ENCODE measurements at regions not wholly inside any gene's neighbourhood (a gene's known extent, or its start where the extent isn't known, plus 50 kb on each side); places are given as distances from the start of the nearest gene placed in this dataset.

DNA sequence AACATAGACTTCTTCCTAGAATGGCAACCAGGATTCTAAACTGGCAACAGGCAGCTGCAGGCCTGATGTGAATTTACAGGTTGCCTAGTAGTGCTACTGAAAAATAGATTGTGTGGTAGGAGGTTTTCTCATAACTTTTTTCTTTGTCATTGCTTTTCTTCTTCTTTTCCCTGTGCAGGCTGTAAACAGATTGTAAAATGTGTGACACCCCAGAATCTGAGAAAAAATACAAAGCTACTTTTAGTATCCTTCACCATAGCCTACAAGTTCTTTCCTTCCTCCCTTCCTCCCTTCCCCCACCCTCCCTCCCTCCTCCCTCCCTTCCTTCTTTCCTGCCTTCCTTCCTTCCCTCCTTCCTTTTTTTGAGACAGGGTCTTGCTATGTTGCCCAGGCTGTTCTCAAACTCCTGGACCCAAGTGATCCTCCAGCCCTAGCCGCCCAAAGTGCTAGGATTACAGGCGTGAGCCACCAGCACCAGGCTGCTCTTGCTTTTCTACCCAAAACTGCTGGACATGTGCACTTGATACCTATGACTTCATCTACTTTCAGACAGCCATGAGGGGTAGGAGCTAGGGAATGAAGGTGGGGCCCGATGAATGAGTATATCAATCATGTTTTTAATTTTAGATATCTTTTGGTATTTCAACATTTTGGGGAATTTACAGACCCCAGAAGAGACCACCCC, 114.2 kb upstream of the EEA1 start:
- no peak for DNase-seq (ENCODE audit: low read depth)

DNA sequence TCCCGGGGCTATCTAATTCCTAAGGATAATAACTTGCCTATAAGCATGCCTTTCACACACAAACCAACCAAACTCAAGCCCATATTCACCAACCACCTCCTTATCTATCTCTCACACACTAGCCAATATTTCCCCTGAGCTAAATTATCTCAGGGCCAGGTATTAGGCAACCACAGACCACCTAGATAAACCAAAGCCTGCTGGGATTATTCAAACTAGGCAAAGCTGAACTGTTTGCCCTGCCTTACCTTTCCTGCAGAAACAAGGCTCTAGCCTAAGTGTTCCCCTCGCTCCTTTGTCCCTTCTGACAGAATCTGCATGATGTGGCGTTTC, 114.7 kb upstream of the EEA1 start:
- DNase-seq (ENCODE audit: low read depth), result no peak

DNA sequence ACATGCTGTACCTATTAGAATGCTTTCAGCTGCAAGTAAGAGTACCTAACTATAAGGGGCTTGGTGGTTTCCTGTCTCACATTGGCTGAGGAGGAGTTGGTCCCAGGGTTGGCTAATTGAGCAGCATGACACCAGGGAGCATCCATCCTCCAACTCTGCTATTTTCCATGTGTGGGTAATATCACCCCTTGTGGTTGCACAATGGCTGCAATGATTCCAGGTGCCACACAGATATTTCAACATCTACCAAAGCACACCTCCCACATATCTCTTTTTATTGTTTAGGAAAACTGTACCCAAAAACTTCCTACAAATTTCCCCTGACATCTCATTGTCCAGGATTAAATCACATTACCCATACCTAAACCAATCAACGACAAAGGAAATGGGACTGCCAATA, 118.0 kb upstream of the EEA1 start:
- DNase-seq (ENCODE audit: low read depth), result no peak

DNA sequence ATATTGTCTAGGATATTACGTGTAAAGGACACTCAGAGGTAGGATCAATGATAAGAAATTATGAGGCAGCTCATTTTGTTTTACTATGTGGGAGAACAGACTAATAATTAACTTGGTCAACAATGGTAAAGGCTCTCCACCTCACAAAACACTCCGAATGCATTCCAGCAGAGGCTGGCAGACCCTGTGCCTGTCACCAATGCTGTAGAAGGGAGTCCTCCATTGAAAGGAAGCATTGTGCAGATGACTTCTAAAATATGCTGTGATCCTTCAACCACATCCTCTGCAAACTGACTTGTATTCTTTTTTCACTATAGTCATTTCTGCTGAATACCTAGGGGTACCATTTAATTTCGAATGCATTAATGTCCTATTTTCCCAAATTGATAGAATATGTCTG, 119.6 kb upstream of the EEA1 start:
- DNase-seq (ENCODE audit: low read depth), result no peak

DNA sequence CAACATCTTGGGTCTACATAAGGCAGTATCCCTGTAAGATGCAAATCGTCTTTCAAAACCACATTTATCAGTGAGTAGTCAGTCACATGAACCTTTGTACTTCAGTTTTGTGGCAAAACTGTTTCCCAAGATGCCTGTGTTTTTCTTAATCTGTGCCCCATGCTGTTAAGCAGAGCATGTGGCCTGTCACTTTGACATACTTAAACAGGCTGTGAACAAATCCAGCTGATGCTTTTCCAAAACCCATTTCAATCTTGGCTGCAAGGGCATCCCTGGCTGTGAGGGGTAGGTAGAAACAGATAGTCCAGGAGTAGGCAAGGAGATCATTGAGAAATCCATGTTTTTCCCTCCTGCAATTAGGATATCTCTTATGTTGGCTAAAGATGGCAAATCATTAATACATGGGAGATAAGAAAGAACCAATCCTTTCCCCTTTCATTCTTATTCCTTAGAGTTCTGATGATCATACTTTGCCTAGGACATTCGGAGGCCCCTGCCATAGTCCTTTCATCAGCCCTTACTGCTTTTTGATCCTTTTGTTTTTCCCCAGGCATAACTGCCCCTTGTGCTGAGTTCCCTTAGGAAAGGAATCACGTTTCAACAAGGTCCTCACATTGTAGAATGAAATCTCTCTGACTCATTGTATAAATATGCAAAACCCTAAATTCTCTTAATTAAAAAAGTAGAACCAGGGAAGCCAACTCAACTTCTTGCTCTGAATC, 121.1 kb upstream of the EEA1 start:
- no peak for DNase-seq (ENCODE audit: low read depth)

DNA sequence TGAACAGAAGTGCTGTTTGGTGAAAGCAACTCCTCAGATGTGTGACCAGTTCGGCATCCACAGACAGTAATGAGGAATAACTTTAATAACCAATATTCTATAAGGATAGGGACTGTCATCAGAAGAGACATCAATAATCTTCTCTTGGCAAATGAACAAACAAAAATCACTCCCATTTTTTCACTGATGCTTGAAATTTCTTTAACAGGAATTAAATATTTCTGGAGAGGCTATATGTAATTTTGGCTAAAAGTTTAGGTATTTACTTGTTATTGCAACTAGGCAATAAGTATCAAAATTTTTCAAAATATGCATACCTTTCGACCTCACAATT, 121.6 kb upstream of the EEA1 start:
- no peak for DNase-seq (ENCODE audit: low read depth)

DNA sequence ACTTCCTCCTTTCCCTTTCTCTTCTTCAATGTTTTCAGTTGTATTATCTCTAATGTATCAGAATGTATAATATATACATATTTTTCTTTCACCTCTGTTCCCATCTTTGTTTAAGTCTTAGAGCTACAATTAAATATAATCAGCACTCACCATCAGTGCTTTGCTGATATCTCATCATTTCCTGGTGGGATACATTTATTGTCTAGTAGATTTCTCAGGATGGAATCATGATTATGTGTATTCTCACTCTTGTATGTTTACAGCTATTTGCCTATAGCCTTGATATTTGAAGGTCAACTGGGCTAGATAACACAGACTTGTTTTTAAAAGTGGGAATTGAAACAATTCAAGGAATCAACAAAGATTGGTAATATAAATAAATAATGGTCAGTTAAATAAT, 124.9 kb upstream of the EEA1 start:
- DNase-seq (ENCODE audit: low read depth), result no peak

DNA sequence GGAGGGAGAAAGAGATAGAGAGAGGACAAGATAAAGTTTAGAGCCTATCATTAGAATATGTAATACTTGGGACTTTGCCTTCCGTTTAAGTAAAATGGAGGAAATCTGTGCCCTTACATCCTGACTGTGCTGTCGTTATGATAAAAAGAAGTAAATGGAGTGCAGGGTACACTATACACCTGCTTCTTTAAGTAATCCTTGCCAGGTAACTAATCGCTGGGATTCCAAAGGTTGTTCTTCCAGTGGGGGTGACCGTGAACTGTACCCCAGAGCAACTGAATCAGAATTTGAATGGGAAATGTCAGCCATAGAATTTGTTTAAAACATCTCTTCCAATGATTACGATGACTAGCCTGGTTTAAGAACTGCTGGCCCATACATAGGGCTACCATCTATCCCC, 126.1 kb upstream of the EEA1 start:
- DNase-seq (ENCODE audit: low read depth), result no peak

DNA sequence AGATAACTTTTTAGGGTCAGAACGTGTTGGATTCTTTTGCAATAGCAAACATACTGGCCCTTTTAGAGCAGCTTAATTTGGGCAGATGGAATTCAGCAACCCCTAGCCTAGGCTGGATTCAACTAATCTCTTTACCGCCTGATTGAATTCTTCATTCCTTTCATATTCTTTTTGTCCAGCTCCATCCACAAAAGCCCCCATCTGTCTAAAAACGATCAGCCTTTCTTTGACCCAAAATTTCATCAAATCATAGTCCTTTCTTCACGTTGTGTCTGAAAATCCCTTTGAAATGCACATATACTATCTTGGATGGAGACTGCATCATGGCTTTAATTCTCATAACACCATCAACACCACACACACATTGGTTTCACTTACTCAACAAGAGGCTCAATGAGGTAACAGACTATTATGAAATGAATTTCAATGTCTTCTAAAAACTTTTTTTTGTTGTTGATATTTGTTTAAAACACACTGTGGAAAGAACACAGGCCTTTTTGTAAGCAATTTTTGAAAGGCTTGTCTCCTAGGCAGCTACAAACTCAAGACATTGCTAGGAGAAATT, 128.0 kb upstream of the EEA1 start:
- DNase-seq (ENCODE audit: low read depth), result no peak

DNA sequence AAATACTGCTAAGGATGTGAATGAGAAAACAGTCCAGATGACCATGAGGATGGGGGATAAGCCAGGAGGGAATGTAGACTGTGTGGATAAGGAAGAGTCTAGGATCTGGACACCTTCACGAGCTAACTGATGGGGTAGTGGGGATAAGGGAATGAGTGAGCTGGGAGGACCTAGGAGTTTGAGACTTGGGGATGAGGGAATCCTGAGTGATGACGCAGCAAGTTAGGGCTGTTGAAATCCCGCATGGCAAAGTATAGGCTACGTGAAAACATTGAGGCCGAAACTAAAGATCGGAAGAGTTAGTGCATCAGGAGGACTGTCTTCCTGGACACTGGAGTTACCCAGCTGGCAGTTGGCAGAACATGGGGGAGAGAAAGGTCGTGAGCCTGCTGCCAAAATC, 129.2 kb upstream of the EEA1 start:
- no peak for DNase-seq (ENCODE audit: low read depth)

DNA sequence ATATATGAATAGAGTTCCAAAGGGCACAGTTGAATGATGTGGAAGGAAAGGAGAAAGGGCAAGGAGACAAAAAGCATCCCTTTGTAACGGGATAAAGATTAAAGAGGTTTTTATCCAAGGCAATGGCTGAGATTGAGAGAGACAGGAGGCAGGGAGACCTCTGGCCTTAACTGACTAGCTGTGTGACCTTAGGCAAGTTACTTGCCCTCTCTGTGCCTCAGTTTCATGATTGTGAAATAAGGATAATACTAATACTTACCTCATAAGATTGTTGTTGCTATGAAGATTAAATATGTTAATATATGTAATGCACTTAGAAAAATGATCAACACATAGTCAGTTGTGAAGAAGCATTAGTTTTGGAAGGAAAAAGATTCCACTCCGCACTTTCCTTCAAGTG, 130.2 kb upstream of the EEA1 start:
- no peak for DNase-seq (ENCODE audit: low read depth)

DNA sequence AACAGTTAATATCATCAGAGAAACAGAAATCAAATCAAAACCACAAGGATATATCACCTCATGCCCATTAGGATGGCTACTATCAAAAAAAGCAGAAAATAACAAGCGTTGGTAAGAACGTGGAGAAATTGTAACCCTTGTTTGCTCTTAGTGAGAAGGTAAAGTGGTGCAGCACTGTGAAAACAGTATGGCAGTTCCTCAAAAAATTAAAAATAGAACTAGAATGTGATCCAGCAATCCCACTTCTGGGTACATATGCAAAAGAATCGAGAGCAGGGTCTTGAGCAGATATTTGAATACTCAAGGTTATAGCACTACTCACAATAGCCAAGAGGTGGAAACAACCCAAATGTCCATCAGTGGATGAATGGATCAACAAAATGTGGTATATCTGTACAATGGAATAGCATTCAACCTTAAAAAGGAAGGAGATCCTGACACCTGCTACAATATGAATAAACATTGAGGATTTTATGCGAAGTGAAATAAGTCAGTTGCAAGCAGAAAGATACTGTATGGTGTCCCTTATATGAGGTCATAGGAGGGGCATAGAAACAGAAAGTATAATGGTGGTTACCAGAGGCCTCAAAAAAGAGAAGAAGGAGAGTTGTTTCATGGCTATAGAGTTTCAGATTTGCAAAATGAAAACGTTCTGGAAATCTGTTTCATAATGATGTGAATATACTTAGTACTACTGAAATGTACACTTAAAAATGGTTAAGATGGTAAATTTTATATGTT, 131.0 kb upstream of the EEA1 start:
- no peak for DNase-seq (ENCODE audit: low read depth)

DNA sequence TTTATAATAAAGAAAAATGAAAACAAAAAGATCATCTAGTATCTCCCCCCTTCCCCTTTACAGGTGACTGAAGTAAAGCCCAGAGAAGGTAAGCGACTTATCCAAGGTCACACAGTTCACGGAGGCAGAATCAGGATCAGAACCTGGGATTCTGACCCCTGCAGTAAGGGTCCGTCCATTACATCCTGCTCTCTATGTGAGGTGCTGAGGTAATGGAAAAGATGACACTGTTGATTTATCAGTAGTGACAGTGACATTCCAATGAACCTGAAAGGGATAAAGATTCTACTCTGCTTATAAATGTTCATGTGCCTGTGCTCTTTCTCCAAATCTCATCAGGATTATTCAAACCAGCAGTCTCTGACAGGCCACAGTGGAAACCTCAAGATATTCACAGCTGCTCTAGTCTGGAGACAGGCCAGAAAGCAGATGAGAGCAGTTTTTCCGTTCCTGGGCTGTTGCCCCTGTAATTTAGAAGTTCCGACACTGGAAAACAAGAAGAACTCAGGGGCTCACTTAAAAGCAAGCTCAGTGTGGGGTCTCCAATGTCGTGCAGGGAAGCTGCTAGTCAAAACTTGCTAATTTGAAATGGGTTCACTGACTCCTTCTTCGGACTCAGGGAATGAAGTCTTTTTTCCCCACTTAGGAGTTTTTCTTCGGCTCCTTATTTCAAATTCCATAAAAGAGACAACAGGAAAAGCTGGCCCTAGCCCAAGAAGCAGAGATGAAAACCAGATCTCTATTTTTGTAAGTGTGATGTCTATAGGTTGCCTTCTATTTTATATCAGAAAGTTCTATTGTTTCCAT, 131.8 kb upstream of the EEA1 start:
- no peak for DNase-seq (ENCODE audit: low read depth)

DNA sequence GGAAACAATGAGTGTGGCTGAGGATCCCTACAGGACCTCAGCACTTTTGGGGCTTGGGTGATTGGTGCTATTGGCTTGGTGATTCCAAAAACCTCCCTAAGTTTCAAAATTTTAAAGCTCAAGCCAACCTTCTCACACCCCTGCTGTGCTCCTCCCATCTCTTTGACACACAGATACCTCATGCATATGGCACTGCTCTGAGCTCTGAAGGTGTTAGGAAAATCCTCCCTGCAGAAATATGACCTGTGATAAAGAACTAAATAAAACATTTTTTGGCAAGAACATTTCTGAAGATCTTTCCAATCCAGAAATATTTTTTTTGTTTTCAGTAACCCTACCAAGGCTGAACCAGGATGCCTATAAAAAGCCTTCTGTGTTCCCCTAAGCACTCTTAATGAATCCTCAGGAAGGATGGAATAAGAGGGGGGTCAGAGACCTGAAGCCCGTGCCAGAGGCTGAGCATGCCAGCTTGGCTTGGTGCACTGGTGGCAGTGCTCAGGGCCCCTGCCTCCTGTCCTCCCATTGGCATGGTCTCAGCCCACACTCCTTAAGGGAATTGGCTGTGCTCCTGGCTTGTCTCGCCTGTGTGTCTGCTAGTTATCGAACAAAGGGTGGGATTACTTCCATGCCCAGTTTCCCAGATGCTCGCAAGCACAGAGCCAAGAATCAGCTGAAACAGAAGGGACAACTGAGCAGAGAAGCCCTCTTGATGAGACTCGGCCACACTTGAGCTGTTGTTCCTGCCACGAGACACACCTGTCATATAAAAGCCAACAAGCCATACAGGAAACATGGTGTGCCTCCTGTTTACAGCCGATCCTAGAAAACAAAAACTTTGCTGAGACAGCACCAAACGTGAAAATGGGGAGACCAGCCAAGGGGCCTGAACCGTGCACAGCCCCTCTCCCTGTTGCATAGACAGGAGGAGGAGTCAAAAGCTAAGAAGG, 132.7 kb upstream of the EEA1 start:
- no peak for DNase-seq (ENCODE audit: low read depth)

DNA sequence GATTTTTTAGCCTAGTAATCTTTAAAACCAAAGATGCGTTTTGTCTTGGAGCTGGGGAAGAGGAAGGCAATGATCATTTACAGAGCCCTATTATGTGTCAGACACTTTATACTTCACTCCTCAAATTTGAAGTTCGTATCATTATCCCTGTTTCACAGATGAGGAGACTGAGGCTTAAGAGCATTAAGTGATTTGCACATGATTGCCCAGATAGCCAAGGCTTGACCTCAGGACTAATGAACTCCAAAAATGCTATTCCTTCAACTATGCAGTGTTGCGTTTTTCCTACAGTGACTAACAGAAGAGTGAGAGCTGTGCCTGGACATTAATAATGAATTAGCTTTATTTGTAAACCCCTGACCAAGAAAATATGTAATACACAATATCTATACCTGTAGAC, 136.8 kb upstream of the EEA1 start:
- DNase-seq (ENCODE audit: low read depth), result no peak

DNA sequence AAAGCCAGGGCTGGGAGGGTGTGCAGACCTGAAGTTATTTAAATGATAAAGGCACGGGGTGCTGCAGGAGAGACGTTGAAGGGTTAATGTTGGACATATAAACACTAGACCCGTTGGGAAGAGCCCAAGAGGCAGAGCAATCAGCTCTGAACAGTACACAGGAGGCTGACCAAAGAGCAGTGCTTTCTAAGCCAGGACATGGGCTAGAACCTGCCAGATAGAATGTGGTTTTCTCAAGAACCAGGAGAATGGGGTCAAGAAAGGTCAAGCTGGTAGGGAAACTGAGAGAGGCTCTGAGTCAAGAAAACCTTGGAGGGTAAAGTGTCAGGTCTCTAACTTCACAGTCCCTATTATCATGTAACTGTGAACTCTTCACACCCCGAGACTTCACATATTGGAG, 143.2 kb upstream of the EEA1 start:
- no peak for DNase-seq (ENCODE audit: low read depth)

DNA sequence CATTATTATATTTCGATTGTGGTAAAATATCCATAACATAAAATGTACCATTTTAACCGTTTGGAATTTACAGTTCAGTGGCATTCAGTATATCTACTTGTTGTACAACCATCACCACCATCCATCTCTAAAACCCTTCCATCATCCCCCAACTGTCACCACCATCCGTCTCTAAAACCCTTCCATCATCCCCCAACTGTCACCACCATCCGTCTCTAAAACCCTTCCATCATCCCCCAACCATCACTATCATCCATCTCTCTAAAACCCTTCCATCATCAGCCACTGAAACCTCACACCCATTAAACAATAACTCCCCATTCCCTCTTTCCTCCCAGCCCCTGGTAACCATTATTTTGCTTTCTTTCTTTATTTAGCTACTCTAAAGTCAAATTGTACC, 144.2 kb upstream of the EEA1 start:
- no peak for DNase-seq (ENCODE audit: low read depth)

DNA sequence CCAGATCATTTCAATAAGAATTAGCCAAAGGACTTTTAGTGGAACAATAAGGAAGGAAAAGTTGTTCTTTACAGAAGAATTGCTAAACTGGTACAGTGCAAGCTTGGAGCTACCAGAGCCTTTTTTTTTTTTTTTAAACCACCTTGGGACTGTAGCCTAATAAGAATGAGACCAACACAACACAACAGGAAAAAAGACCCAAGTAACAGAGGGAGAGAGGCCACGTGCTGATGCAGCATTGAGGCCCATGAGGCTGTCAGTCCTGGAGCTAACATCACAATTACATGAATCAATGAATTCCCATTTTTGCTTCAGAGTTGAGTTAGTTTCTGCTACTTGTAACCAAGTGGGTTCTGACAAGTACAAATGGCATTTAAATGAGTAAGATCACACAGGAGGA, 149.0 kb upstream of the EEA1 start:
- no peak for DNase-seq (ENCODE audit: low read depth)

DNA sequence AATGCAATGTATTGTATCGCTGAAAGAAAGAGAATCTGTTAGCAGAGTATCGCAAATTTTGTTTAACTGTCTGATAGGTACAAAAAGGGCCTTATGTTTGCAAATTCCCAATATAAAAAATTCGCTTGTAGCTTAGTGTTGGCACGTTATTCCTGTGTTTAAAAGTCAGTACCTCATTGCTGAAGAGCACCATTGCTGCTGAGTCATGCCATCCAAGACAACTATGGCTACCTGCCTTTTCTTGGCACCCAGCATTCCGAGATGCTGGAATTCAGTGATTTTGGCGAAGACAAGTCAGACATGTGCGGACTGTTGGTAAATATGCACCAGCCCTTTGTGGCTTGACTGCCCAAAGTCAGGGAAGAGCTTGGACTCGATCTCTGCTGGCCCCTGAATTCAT, 149.5 kb upstream of the EEA1 start:
- DNase-seq (ENCODE audit: low read depth), result no peak

DNA sequence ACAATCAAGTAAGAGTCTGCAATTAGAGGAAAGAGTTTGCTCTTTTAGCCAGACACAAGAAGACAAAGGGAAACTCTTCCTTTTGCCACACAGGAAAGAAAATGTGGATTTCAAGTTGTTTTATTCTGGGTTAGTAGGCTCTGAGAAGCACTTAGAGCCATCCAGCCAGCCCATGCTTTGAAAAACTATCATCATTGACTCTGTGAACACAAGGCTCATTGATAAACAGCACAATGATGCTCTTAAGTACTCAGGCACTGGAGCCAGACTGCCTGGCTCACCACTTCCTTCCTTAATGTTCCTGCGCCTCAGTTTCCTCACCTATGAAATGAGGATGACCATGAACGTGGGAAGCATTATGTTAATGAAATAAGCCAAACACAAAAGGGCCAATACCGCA, 150.2 kb upstream of the EEA1 start:
- no peak for DNase-seq (ENCODE audit: low read depth)

DNA sequence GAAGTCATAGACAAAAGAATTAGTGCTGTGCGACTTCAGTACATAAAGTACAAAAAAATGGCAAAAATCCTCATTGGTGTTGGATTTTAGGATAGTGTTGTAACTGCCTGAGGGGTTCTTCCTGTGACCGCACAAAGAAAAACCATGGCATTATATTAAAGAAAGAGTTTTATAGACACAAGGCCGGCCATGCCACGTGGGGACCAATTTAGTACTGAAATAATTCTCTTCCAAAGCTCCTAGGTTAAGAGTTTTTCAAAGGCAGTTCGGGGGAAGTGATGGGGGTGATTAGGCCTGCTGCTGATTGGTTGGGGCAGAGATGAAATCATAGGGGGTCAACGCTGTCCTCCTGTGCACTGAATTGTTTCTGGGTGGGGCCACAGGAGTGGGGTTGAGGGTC, 150.9 kb upstream of the EEA1 start:
- no peak for DNase-seq (ENCODE audit: low read depth)

All from stimulated activated CD8-positive, alpha-beta memory T cell treated with anti-CD3 and anti-CD28 coated beads, Interleukin-12 subunit alpha, Interleukin-12 subunit beta, amount 100 ng/mL, for 1 hour (primary cell).